HG02884 (cell line): ENCODE measurements at regions not wholly inside any gene's neighbourhood (a gene's known extent, or its start where the extent isn't known, plus 50 kb on each side); places are given as distances from the start of the nearest gene placed in this dataset.

ENCODE experiments used
- ATAC-seq: cut with Tn5 transposase; IDR thresholded peaks from one replicate; pipeline ENCODE4 v1.9.1; 2021; ENCODE audit warnings: mild to moderate bottlenecking, moderate library complexity; ENCODE audit not compliant: unreplicated experiment

DNA sequence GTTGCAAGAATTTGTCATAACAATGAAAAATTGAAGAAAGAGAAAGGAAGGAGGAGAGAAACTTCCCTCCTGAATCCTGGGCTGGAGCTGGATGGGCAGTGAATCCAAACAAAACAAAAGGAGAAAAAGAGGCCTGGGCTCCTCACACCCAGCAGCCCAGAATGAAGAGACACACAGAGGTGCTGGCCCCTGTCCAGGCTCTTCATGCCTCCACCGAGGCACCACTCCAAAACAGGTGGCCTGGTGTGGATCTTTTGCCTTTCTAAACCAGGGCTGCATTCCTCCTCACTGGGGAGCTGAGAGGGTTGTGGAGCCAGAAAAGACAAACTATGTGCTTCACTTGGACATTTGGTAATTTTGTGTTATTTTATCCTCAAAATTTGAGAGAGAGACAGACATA, 76.0 kb downstream of the FAM124B start:
- ATAC-seq: no peak

DNA sequence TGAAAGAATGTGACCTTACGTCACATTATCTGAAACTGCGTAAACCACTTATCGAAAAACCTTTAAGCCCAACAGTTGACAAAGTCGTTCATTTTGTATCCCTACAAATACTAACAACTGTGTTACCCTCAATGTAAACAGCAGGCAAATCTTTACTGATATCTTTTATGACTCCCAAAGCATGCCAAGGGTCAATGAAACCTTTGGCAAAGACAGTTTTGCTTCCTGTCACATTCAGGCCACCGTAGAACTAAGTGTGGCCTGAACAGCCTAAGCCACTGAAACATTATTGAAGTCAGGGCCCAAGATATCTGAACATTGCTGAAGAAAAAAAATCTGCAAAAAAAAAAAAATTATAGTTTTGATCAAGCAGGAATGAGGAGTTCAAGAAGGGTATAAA, 77.3 kb downstream of the FAM124B start:
- ATAC-seq: no peak

GRCh38 chr2:224320660-224321059, 81.2 kb downstream of the FAM124B start:
- ATAC-seq: no peak

DNA sequence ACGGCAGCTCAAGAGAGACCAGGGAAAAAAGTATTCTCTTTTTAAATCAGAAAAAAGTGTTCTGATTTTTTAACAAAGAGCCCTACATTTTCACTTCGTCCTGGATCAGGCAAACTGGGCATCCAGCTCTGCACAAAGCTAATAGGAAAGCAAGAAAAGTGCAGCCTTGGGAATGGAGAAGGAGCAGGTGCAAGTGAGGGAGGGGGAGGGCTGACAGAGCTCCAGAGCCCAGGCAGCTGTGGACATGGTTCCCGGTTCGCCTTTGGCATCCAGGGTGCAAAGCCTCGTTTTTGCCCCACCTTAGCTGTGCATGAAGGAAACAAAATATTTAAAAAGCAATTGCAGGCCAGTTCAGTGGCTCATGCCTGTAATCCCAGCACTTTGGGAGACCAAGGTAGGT, 82.2 kb downstream of the FAM124B start:
- no peak for ATAC-seq

DNA sequence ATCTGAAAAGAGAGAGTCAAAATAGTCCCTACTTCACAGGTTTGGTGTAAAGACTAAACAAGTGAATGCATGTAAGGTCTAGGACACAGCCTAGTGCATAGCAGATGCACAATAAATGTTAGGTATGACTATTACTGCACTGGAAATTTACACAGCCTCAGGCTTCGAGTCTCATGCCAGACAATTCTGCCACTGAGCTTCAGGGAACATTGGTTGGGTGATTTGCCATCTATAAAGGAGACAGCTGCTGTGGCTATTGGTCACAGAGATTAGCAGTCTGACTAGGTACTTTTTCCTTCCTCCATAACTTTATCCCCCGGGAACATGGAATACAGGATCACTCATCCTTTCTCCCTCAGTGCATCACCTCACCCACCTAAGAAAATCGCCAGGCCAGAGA, 89.2 kb downstream of the FAM124B start:
- ATAC-seq: no peak

- no peak for ATAC-seq
These were observed 90.8 kb downstream of the FAM124B start for GRCh38 chr2:224310943-224311625.

DNA sequence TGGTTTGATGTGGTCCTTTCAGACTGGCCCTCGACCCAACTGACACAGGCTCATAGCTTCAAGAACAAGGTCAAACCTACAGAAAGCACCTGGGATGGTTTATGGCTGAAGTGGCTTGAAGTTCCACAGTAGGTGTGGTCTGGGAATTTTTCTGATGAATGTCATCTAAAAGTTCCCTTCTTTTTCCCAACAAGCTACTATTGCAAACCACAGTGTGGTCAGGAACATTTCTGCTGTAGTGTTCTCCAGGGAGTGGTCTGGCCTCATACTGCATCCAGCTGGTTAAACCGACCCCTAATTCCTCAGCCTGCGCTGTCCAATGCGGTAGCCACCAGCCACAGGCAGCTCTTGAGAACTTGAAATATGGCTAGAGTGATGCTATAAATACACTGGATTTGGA, 92.7 kb downstream of the FAM124B start:
- no peak for ATAC-seq

DNA sequence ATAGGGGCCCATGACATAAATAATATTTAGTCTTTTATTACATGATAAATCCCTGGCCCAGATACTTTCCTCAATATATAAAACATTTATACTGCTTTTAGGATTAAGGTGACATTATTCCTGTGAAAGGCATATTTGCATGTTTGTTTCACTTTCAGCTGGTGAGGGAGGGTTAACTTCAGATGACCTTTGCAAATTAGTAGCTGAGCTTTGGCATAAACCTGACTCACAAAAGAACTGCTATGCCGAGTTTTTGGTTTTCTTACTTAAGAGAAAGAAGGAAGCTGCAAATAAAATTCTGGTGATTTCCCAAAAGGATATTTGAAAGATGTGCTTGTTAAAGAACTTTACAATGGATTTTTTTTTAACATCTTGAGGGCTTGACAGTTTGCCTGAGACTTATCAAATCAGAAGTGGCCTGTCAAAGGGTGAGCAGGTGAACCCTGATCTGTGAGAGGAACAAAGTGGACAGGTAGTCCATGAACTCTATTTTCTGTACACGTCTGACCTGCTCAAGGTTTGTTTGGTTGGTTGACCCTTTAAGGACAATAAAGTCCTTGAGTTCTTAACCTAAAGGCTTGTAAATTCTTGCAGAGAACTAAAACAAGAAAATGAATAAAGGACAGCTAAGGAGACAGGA, 93.5 kb downstream of the FAM124B start:
- ATAC-seq: peak; percentile 94

DNA sequence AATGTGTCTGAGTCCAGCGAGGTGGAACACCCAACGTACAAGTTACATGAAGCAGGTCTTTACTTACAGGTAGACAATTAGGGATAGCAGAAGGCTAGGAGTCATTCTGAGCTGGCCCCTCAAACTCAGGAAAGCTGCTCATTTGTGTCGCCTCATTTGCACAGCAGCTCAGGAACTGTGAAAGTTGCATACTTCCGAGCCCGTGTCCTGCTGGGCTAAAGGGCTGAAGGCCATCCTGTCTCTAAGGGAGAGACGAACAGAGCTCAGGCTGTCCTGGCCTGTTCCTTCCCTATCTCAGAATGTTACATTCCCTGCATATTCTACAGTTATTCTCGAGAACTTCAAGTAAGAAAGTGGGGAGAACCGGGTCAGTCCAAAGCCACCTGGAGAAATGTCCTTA, 99.0 kb downstream of the FAM124B start:
- ATAC-seq: no peak

DNA sequence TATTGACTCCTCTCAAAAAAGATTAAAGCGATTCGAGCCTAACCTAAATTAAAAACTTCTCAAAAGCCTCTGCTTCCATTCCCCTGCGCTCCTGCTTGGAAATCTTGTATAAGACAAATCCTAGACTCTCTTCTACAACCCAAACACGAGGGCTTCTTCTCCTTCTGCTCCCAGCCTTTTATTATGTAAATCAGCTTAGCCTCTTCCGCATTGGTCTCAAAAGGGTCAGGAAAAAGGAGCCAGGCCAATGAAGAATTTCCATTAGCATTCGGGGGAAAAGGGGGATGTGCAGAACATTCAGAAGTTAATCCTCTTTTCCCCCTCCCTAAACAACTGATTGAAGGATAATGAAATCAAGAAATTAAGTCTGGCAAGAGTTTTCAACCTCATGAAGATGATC, 107.9 kb downstream of the FAM124B start:
- no peak for ATAC-seq

DNA sequence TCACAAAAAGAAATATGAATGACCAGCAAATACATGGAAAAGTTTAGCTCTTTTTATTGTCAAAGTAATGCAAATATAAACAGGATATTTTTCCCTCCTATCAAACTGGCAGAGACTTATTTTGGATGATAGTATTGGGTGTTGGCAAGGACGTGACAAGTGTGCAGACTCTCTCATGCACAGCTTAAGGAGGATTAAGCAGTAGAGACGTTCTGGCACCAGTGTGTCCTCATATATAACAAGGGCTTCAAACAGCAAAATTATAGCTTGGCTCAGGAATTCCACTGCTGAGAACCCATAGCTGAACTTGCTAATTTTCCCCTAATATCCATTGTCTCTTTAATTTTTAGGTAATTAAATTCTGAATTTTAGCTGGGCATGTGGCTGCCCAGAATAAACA, 114.4 kb downstream of the FAM124B start:
- ATAC-seq: no peak

DNA sequence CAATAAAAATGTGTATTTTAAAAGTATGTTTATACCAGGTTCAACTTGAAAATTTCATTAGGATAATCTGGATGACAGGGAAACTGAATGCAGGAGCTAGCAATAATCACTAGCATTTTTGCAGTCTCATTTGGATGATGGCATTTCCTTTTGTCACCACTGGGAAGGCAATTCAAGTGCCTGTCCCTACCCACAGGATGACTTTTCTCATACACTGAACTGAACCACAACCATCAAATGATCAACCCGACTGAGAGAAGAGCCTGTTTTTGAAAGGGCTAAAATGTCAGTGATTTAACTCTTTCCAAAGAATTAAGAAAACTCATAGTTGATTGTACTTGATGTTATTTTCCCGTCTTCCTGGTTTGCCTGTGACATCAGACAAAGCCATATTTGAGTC, 115.0 kb downstream of the FAM124B start:
- ATAC-seq: no peak

- ATAC-seq: no peak
These were observed 117.6 kb downstream of the FAM124B start for GRCh38 chr2:224284134-224284946.

DNA sequence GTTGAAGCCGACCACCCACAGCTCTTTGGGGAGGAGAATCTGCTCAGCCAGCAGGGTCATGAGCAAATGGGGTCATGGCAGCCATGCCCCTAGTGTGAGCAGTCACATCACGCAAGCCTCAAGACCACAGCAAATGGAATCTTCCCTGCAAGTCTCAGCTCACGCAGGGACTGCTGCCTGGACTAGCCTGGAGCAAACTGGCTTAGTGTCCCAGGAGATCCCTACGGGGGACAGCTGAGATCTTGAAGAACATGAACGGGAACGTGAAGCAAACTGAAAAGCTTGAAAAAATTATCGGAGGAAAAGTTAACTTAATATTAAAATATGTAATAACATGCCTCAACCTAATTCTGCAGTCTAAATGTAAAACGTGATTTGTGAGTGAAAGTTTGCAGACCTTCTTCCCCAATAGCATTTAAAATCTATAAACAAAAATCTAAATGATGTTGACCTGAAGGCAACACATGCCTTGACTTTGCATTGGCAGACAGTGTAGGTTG, 118.4 kb downstream of the FAM124B start:
- ATAC-seq: no peak

GRCh38 chr2:224281374-224281773, 120.5 kb downstream of the FAM124B start:
- ATAC-seq: no peak

DNA sequence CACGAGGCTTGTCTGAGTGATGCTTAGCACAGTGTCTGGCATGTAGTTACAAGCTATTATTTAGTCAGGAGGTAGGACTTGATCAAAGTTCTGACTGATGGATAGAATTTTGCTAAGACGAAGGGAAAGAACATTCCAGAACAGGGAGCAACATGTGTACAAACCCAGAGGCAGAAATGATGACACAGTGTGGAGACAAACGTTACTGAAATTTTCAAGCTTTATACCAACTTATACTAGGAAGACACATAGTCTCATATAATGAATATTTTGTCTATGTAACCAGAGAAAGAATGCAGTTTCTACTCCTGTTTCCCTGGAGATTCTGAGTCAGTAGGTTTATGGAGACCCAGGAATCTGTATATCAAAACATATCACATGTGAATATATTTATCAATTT, 123.4 kb downstream of the FAM124B start:
- no peak for ATAC-seq

DNA sequence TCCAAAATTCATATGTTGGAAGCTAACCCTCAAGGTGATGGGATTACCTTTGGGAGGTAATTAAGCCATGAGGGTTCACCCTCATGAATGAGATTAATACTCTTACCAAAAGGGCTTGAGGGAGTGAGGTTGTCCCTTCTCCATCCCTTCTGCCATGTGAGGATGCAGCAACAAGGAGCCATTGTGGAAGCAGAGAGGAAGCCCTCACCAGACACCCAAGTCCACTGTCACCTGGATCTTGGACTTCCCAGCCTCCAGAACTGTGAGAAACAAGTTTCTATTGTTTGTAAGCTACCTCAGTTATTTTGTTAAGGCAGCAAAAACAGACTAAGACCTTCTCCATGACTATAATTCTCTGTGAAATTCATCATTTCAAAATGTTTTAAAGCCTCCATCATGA, 125.7 kb downstream of the FAM124B start:
- ATAC-seq: no peak

GRCh38 chr2:224272237-224272910, 129.5 kb downstream of the FAM124B start:
- ATAC-seq: no peak

DNA sequence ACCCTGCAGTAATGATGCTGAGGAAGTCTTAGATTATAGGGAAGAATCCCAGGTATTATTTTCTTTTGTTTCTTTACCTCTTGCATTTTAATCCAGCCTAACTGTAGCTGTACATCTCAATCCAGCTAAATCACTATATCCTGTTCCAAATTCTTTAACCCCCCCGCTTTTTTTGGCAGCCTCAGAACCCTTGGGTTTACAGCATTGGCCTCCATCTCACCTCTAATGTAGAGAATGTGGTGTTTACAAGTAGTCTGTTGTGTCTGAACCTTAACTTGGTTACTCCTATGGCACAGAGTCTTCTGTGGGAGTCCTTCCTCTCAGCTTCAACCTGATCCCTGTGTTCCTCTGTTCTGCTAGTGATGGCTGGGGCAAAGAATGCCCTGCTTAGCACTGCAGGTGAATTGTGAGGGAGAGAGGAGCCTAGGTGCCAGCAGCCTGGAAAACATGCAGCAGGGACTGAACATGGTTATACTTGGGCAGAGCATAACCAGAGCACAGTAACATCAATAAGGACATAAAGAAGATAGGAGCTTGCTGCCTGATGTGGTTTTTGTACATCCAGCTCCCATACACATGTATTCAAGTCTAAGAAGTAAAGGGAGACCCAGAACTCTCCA, 130.2 kb downstream of the FAM124B start:
- no peak for ATAC-seq

DNA sequence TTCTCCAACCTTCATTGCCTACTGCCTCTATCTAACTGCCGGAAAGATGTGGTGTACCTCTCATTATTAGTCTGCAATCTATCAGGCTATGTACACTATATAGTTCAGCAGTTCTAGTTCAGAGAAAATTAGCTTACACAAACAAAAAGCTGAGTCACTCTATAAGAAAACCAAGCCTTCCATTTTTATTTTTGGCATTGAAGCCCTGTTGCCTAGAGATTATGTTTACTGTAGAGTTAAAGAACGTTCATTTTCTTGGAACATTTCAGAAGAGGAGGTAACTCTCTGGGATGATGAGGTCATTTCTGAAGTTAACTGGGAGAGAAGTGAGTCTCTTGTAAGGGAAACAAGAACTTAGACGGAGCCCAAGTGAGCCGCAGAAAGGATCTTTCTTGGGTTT, 133.5 kb downstream of the FAM124B start:
- ATAC-seq: no peak

- ATAC-seq: no peak
These were observed 137.6 kb downstream of the FAM124B start for GRCh38 chr2:224264259-224264658.
